Lower leg skin (tissue), 3 donors: ENCODE measurements at regions not wholly inside any gene's neighbourhood (a gene's known extent, or its start where the extent isn't known, plus 50 kb on each side); places are given as distances from the start of the nearest gene placed in this dataset.

Experiments used
- CTCF ChIP-seq, 3 donors: fragments of 450-650 bp; IDR thresholded peaks; one replicate each; pipeline ENCODE4 v1.5.1; 2016; ENCODE audit warnings: antibody characterized with exemption in 3 of 3, mild to moderate bottlenecking in 3 of 3, moderate library complexity in 2 of 3
- POLR2A ChIP-seq, 2 donors: fragments of 450-650 bp; IDR thresholded peaks; one replicate each; pipeline ENCODE4 v1.6.1; 2016 to 2017; ENCODE audit warnings: antibody characterized with exemption in 2 of 2, mild to moderate bottlenecking in 1 of 2, moderate library complexity in 1 of 2

- no peak for TF ChIP-seq CTCF (IDR thresholded peaks at IDR 0.05)
- TF ChIP-seq POLR2A (IDR thresholded peaks at IDR 0.05) = no peak
Observed at GRCh38 chr16:87143661-87144121, 173.5 kb downstream of the C16orf95 start.
